22Rv1 (cell line): ENCODE measurements at regions not wholly inside any gene's neighbourhood (a gene's known extent, or its start where the extent isn't known, plus 50 kb on each side); places are given as distances from the start of the nearest gene placed in this dataset.
A peak's percentile ranks its signal among the peaks of the same experiment; 100 is the strongest.
"Not testable (repeated sequence)": the region's sequence is repeated elsewhere in the genome, so short reads cannot be mapped to it uniquely, and the experiment has no call there.

Source experiments
- H3K27ac ChIP-seq: fragments of 450-650 bp; 2 replicates; pipeline ENCODE4 v1.5.1; 2017
- CTCF ChIP-seq: fragments of 450-650 bp; IDR thresholded peaks from 2 replicates; pipeline ENCODE4 v1.5.1; 2017; ENCODE audit warnings: mild to moderate bottlenecking
- ZFX ChIP-seq: fragments of 450-650 bp; IDR thresholded peaks from 2 replicates; pipeline ENCODE4 v1.6.1; 2017; ENCODE audit warnings: antibody characterized with exemption, borderline replicate concordance

GRCh38 chr3:5918626-5919025 lies 731.1 kb downstream of the EDEM1 start:
- TF ChIP-seq CTCF (no peak), ZFX (no peak)
- no peak overlapping the region for H3K27ac ChIP-seq

- no peak overlapping the region for H3K27ac ChIP-seq
- TF ChIP-seq ZFX (no peak), CTCF (no peak)
Measured at GRCh38 chr3:5929027-5929426, 741.5 kb downstream of the EDEM1 start.

- H3K27ac ChIP-seq: not testable (repeated sequence)
Measured at GRCh38 chr3:5944061-5944460, 756.6 kb downstream of the EDEM1 start.

GRCh38 chr3:5948084-5948483 lies 760.6 kb downstream of the EDEM1 start:
- no peak overlapping the region for H3K27ac ChIP-seq
- TF ChIP-seq ZFX (no peak), CTCF (no peak)

GRCh38 chr3:5951026-5951425 lies 763.5 kb downstream of the EDEM1 start:
- H3K27ac ChIP-seq: no peak overlapping the region
- TF ChIP-seq CTCF (no peak), ZFX (no peak)

DNA sequence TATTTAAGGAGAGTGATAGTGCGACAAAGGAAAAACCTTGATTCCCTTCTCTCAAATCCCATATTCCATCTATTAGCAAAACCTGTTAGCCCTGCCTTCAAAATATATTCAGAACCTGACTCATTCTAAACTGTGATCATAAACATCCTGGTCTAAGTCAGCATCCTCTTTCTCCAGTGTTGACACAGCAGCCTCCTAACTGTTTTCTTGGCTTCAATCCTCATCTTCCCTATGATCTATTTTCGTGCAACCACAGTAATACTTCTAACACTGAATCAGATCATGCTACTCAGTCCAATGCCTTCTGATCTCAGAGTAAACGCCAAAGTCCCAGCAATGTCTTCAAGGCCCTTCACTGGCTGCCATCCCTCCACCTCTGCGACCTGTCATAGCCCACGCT lies 785.1 kb downstream of the EDEM1 start:
- H3K27ac ChIP-seq: peak overlapping the region; percentile 32; the same call in 1 of the 2 replicates
- TF ChIP-seq CTCF (no peak), ZFX (no peak)

- TF ChIP-seq ZFX: no peak
- no peak for TF ChIP-seq CTCF
- no peak overlapping the region for H3K27ac ChIP-seq
Measured at GRCh38 chr3:5974630-5975322, 787.3 kb downstream of the EDEM1 start.

- TF ChIP-seq CTCF (no peak), ZFX (no peak)
- no peak overlapping the region for H3K27ac ChIP-seq
Measured at GRCh38 chr3:5977331-5977730, 789.8 kb downstream of the EDEM1 start.
